CD8-positive, alpha-beta memory T cell (primary cell): ENCODE measurements at regions not wholly inside any gene's neighbourhood (a gene's known extent, or its start where the extent isn't known, plus 50 kb on each side); places are given as distances from the start of the nearest gene placed in this dataset.

Experiments used
- CTCF ChIA-PET: fragments of 350-600 bp; sonication (Branson Sonifier 250); formaldehyde crosslinking; loops from one replicate; lab custom pipeline; 2021; ENCODE audit warnings: antibody characterized with exemption; lab: Charles Lee
- POLR2A ChIA-PET: fragments of 350-600 bp; sonication (Branson Sonifier 250); formaldehyde crosslinking; loops from one replicate; lab custom pipeline; 2021; ENCODE audit warnings: antibody characterized with exemption; lab: Charles Lee
- DNase-seq, 5 donors: peaks; one replicate each; pipeline versions ENCODE4 v3.0.0 to v3.0.0-alpha.2; 2020 to 2022; ENCODE audit warnings: mixed read lengths in 1 of 5
- H3K27ac ChIP-seq: one replicate; pipeline ENCODE4 v1.7.0; 2013; ENCODE audit warnings: low read depth, mild to moderate bottlenecking, low read length, moderate library complexity
- H3K27me3 ChIP-seq: 2 replicates; pipeline ENCODE4 v1.7.0; 2013; ENCODE audit warnings: low read length, mild to moderate bottlenecking; ENCODE audit not compliant: insufficient read depth, poor library complexity, severe bottlenecking
- H3K36me3 ChIP-seq: 2 replicates; pipeline ENCODE4 v1.7.0; 2013; ENCODE audit warnings: mild to moderate bottlenecking, low read length, moderate library complexity; ENCODE audit not compliant: insufficient read depth
- H3K4me1 ChIP-seq: 2 replicates; pipeline ENCODE4 v1.7.0; 2013; ENCODE audit warnings: mild to moderate bottlenecking, low read length, moderate library complexity; ENCODE audit not compliant: insufficient read depth
- H3K4me3 ChIP-seq: 2 replicates; pipeline ENCODE4 v1.7.0; 2013; ENCODE audit warnings: mild to moderate bottlenecking, low read length
- H3K9me3 ChIP-seq: 2 replicates; pipeline ENCODE4 v1.7.0; 2013; ENCODE audit warnings: mild to moderate bottlenecking, low read length
- H3K27ac Mint-ChIP-seq, 8 donors: one replicate each; pipeline ENCODE4 v1.8.0; 2020 to 2021; ENCODE audit warnings: mixed read lengths in 8 of 8, mild to moderate bottlenecking in 6 of 8, inconsistent platforms in 3 of 8, moderate library complexity in 3 of 8
- H3K27me3 Mint-ChIP-seq, 2 donors: one replicate each; pipeline ENCODE4 v1.8.0; 2020 to 2021; ENCODE audit warnings: mixed read lengths in 2 of 2, mild to moderate bottlenecking in 1 of 2, moderate library complexity in 1 of 2
- H3K36me3 Mint-ChIP-seq, 3 donors: one replicate each; pipeline ENCODE4 v1.8.0; 2020 to 2021; ENCODE audit warnings: mixed read lengths in 3 of 3, inconsistent platforms in 1 of 3, mild to moderate bottlenecking in 1 of 3
- H3K4me1 Mint-ChIP-seq, 3 donors: one replicate each; pipeline ENCODE4 v1.8.0; 2020 to 2021; ENCODE audit warnings: mixed read lengths in 3 of 3, inconsistent platforms in 1 of 3, mild to moderate bottlenecking in 1 of 3
- H3K4me3 Mint-ChIP-seq, 7 donors: one replicate each; pipeline ENCODE4 v1.8.0; 2020 to 2021; ENCODE audit warnings: mixed read lengths in 7 of 7, mild to moderate bottlenecking in 6 of 7, moderate library complexity in 4 of 7, inconsistent platforms in 2 of 7
- H3K9me3 Mint-ChIP-seq, 5 donors: one replicate each; pipeline ENCODE4 v1.8.0; 2020 to 2022; ENCODE audit warnings: mixed read lengths in 5 of 5, mild to moderate bottlenecking in 3 of 5, moderate library complexity in 2 of 5, inconsistent platforms in 1 of 5

DNA sequence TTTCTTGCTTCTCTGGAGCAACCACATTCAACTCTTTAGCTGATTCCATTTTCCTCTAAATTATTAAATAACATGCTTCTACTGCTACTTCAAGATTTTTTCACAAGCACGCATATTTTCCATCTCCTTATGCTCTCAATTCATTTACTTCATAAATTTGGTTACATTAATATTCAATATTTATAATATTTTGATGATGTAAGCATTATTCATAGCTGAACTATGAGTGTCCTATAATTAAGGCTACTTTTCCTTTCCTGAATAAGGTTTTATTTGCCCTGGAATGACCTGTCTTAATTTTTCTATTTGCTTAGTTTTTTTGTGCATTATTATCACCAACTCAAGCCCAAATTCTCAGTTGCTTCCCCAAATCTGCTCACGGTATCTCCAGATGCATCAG lies 109.4 kb upstream of the ADPGK start:
- Mint-ChIP-seq H3K27me3 (peaks cover 4 to 51% of the 10 kb centered on the region in 2 donors), H3K4me1 (no peaks in the 10 kb centered on the region)
- no peak overlapping the region for H3K4me3 ChIP-seq

GRCh38 chr15:72890043-72890442 lies 106.5 kb upstream of the ADPGK start:
- Histone ChIP-seq H3K4me1 (no peaks in the 10 kb centered on the region), H3K4me3 (no peak overlapping the region), H3K27me3 (peaks cover 7% of the 10 kb centered on the region), H3K36me3 (no peaks in the 10 kb centered on the region), H3K27ac (no peak overlapping the region), H3K9me3 (no peaks in the 10 kb centered on the region)
- CTCF ChIA-PET: no interaction called here
- DNase-seq: no peak
- POLR2A ChIA-PET: no interaction called here
- H3K4me3 Mint-ChIP-seq: no peak overlapping the region
- H3K27ac Mint-ChIP-seq: peak overlapping the region in 2 of 8 donors; percentile 32 to 75
- peaks cover 0 to 3% (median 0%) of the 10 kb centered on the region in 5 donors for H3K9me3 Mint-ChIP-seq
- H3K27me3 Mint-ChIP-seq: peaks cover 1 to 45% of the 10 kb centered on the region in 2 donors
- H3K4me1 Mint-ChIP-seq: no peaks in the 10 kb centered on the region
- peaks cover 0 to 12% (median 0%) of the 10 kb centered on the region in 3 donors for H3K36me3 Mint-ChIP-seq

More for the DNA sequence above, 109.4 kb upstream of the ADPGK start:
- H3K27ac ChIP-seq: no peak overlapping the region
- CTCF ChIA-PET: no interaction called here
- H3K27me3 ChIP-seq: peaks cover 13% of the 10 kb centered on the region
- Mint-ChIP-seq H3K27ac (no peak overlapping the region), H3K9me3 (peaks cover 0 to 3% (median 0%) of the 10 kb centered on the region in 5 donors), H3K4me3 (no peak overlapping the region), H3K36me3 (peaks cover 0 to 8% (median 0%) of the 10 kb centered on the region in 3 donors)
- DNase-seq: no peak
- H3K9me3 ChIP-seq: no peaks in the 10 kb centered on the region
- POLR2A ChIA-PET: no interaction called here
- no peaks in the 10 kb centered on the region for H3K4me1 ChIP-seq
- no peaks in the 10 kb centered on the region for H3K36me3 ChIP-seq

DNA sequence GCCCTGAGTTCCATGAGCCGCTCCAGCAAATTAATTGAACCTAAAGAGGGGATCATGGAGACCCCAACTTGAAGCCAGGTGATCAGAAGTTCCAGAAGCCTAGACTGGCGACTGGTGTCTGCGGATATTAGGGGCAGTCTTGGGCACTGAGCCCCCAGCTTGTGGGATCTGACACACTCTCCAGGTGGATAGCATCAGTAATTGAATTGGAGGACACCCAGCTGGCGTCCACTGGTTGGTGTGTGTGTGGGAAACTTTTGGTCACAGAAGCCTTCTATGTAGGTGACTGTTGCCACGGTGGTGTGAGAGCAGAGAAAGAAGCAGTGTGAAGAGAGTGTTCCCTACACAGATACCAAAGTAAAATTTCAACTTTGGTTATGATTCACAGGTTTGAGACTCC lies 106.0 kb upstream of the ADPGK start:
- DNase-seq: no peak
- Mint-ChIP-seq H3K36me3 (peaks cover 0 to 13% (median 0%) of the 10 kb centered on the region in 3 donors), H3K27ac (no peak overlapping the region), H3K27me3 (peaks cover 1 to 47% of the 10 kb centered on the region in 2 donors), H3K4me1 (no peaks in the 10 kb centered on the region), H3K4me3 (no peak overlapping the region), H3K9me3 (peaks cover 0 to 2% (median 0%) of the 10 kb centered on the region in 5 donors)
- H3K4me3 ChIP-seq: no peak overlapping the region
- ChIA-PET CTCF (no interaction called here), POLR2A (no interaction called here)
- no peak overlapping the region for H3K27ac ChIP-seq
- no peaks in the 10 kb centered on the region for H3K4me1 ChIP-seq
- H3K9me3 ChIP-seq: no peaks in the 10 kb centered on the region
- no peaks in the 10 kb centered on the region for H3K36me3 ChIP-seq
- H3K27me3 ChIP-seq: peaks cover 7% of the 10 kb centered on the region

DNA sequence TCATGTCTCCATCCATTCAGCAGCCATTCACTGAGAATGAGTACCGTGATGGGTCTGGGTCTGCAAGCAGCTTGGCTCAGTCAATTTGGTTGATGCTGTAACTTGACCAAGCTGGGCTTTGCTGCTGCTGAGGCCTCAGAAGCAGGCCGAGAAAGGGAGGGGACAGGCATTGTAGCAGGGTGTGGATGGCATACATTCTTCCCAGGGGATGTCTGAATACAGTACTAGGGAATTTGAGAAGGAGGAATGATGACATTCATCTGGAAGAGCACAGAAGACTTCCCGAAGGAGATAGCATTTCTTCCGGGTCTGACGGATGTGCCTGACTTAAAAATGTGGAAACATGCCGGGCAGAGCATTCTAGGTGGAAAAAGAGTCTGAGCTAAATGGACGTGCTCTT lies 105.3 kb upstream of the ADPGK start:
- Mint-ChIP-seq H3K4me1 (no peaks in the 10 kb centered on the region), H3K4me3 (no peak overlapping the region), H3K9me3 (peaks cover 0 to 4% (median 2%) of the 10 kb centered on the region in 5 donors), H3K27ac (no peak overlapping the region), H3K36me3 (peaks cover 0 to 6% (median 0%) of the 10 kb centered on the region in 3 donors), H3K27me3 (peaks cover 1 to 49% of the 10 kb centered on the region in 2 donors)
- ChIA-PET CTCF (no interaction called here), POLR2A (no interaction called here)
- Histone ChIP-seq H3K9me3 (no peaks in the 10 kb centered on the region), H3K4me1 (no peaks in the 10 kb centered on the region), H3K27ac (no peak overlapping the region), H3K27me3 (peaks cover 7% of the 10 kb centered on the region), H3K4me3 (no peak overlapping the region), H3K36me3 (no peaks in the 10 kb centered on the region)
- DNase-seq: no peak

- DNase-seq: no peak
- Mint-ChIP-seq H3K9me3 (peaks cover 0 to 9% (median 3%) of the 10 kb centered on the region in 5 donors), H3K27me3 (peaks cover 5 to 45% of the 10 kb centered on the region in 2 donors), H3K4me3 (no peak overlapping the region), H3K4me1 (no peaks in the 10 kb centered on the region), H3K27ac (peak overlapping the region in 1 of 8 donors; percentile 35), H3K36me3 (peaks cover 0 to 6% (median 0%) of the 10 kb centered on the region in 3 donors)
- ChIA-PET CTCF (no interaction called here), POLR2A (no interaction called here)
- Histone ChIP-seq H3K27me3 (peaks cover 7% of the 10 kb centered on the region), H3K36me3 (no peaks in the 10 kb centered on the region), H3K9me3 (no peaks in the 10 kb centered on the region), H3K4me3 (no peak overlapping the region), H3K27ac (no peak overlapping the region), H3K4me1 (no peaks in the 10 kb centered on the region)
Observed at GRCh38 chr15:72888211-72888610, 104.7 kb upstream of the ADPGK start.

DNA sequence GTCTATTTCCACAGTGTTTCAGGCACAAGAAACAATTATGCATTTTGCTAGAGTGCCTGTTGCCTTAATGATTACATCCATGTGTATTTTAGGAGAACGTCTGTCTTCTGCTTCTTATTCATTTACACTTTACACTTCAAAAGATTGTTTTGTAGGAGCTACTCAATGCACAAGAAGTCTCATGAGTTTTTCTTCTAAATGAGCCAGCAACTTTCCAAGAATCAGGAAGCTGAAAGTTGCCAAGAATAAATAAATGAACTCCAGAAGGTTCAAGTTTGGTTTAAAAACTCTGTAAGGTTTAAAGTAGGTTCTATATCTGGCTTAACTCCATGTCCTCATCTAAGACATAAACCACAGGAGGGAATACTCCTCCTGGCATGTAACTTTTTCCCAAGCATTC lies 103.8 kb upstream of the ADPGK start:
- no peaks in the 10 kb centered on the region for H3K9me3 ChIP-seq
- Mint-ChIP-seq H3K27me3 (peaks cover 5 to 42% of the 10 kb centered on the region in 2 donors), H3K4me1 (no peaks in the 10 kb centered on the region), H3K36me3 (peaks cover 0 to 9% (median 0%) of the 10 kb centered on the region in 3 donors), H3K4me3 (no peak overlapping the region), H3K9me3 (peaks cover 5 to 14% (median 7%) of the 10 kb centered on the region in 5 donors), H3K27ac (no peak overlapping the region)
- POLR2A ChIA-PET: no interaction called here
- H3K4me1 ChIP-seq: no peaks in the 10 kb centered on the region
- CTCF ChIA-PET: no interaction called here
- H3K27ac ChIP-seq: no peak overlapping the region
- H3K36me3 ChIP-seq: no peaks in the 10 kb centered on the region
- peaks cover 7% of the 10 kb centered on the region for H3K27me3 ChIP-seq
- no peak overlapping the region for H3K4me3 ChIP-seq
- no peak for DNase-seq

DNA sequence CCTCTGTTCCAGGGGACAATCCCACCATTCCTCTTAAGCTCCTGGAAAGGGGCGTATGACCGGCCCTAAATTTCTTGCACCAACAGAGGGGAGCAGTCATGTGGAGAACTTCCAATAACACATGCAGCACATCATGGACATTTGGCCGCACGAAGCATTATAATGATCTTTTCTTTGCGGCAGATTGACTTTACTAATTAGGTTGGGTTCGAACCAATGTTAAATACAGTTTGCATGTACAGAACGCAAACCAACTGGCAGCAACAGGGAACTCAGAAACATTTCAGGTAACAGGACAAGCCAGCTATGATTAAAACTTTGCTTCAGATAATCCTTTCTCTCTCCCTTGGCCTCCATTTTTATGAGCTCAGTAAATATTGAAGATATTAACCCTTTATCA lies 100.8 kb upstream of the ADPGK start:
- no peak overlapping the region for H3K4me3 ChIP-seq
- H3K9me3 Mint-ChIP-seq: peaks cover 8 to 22% (median 10%) of the 10 kb centered on the region in 5 donors
- H3K27me3 ChIP-seq: no peaks in the 10 kb centered on the region
- no peak for DNase-seq
- H3K9me3 ChIP-seq: no peaks in the 10 kb centered on the region
- no peak overlapping the region for H3K27ac ChIP-seq
- H3K27me3 Mint-ChIP-seq: peaks cover 5 to 50% of the 10 kb centered on the region in 2 donors
- H3K4me1 ChIP-seq: no peaks in the 10 kb centered on the region
- peaks cover 0 to 16% (median 0%) of the 10 kb centered on the region in 3 donors for H3K36me3 Mint-ChIP-seq
- no peak overlapping the region for H3K27ac Mint-ChIP-seq
- H3K36me3 ChIP-seq: no peaks in the 10 kb centered on the region
- H3K4me3 Mint-ChIP-seq: no peak overlapping the region
- ChIA-PET POLR2A (no interaction called here), CTCF (no interaction called here)
- no peaks in the 10 kb centered on the region for H3K4me1 Mint-ChIP-seq

GRCh38 chr15:72873379-72874233 lies 90.0 kb upstream of the ADPGK start:
- Histone ChIP-seq H3K4me1 (no peaks in the 10 kb centered on the region), H3K27ac (no peak overlapping the region), H3K27me3 (no peaks in the 10 kb centered on the region), H3K9me3 (no peaks in the 10 kb centered on the region), H3K4me3 (no peak overlapping the region), H3K36me3 (no peaks in the 10 kb centered on the region)
- no peak overlapping the region for H3K4me3 Mint-ChIP-seq
- POLR2A ChIA-PET: no interaction called here
- CTCF ChIA-PET: no interaction called here
- peaks cover 11 to 23% of the 10 kb centered on the region in 2 donors for H3K27me3 Mint-ChIP-seq
- peaks cover 0 to 4% (median 0%) of the 10 kb centered on the region in 3 donors for H3K36me3 Mint-ChIP-seq
- H3K4me1 Mint-ChIP-seq: peaks cover 0 to 4% (median 0%) of the 10 kb centered on the region in 3 donors
- peaks cover 0 to 4% (median 0%) of the 10 kb centered on the region in 5 donors for H3K9me3 Mint-ChIP-seq
- no peak for DNase-seq
- no peak overlapping the region for H3K27ac Mint-ChIP-seq
